Endothelial cell of umbilical vein (primary cell): ENCODE measurements at regions not wholly inside any gene's neighbourhood (a gene's known extent, or its start where the extent isn't known, plus 50 kb on each side); places are given as distances from the start of the nearest gene placed in this dataset.

Experiments used
- BruUV-seq: library from RNA; stranded (reverse); fragments of 400-500 nt; replicated peaks from 2 replicates; lab custom pipeline; 2021; lab: Mats Ljungman, UMichigan
- CTCF ChIA-PET: fragments of 300-600, 350-600 bp; sonication (Branson Sonifier 250); formaldehyde crosslinking; loops from one replicate; lab custom pipeline; 2021; ENCODE audit warnings: antibody characterized with exemption, inconsistent platforms; lab: Charles Lee
- POLR2A ChIA-PET: fragments of 300-600, 350-600 bp; sonication (Branson Sonifier 250); formaldehyde crosslinking; loops from one replicate; lab custom pipeline; 2021; ENCODE audit warnings: antibody characterized with exemption, inconsistent platforms; lab: Charles Lee
- DNase-seq: peaks from one replicate; pipeline ENCODE4 v3.0.0-alpha.2; 2011; ENCODE audit warnings: low read depth, low spot score
- FAIRE-seq: peaks from 2 replicates; lab custom pipeline; 2011; peaks lifted over from hg19 to GRCh38; lab: Jason Lieb, UNC
- H2AFZ ChIP-seq: 2 replicates; pipeline ENCODE4 v1.6.0; 2012; ENCODE audit warnings: low read depth, low read length, control low read depth, inconsistent platforms
- H3K27ac ChIP-seq: 2 replicates; pipeline ENCODE4 v1.5.1; 2011; ENCODE audit warnings: low read depth, mild to moderate bottlenecking, control low read depth, low read length, moderate library complexity; ENCODE audit not compliant: insufficient read depth
- H3K27me3 ChIP-seq, 2 experiments: 2 replicates each; pipeline versions ENCODE4 v1.6.0 to v1.6.1; 2011; ENCODE audit warnings: low read length in 2 of 2, mixed read lengths in 1 of 2; ENCODE audit not compliant: control insufficient read depth in 2 of 2, insufficient read depth in 2 of 2
- H3K36me3 ChIP-seq, 2 experiments: 2 replicates in 1 of 2; 3 replicates in 1 of 2; pipeline ENCODE4 v1.5.1; 2011; ENCODE audit warnings: low read length in 2 of 2, mild to moderate bottlenecking in 1 of 2, moderate library complexity in 1 of 2; ENCODE audit not compliant: control insufficient read depth in 2 of 2, insufficient read depth in 2 of 2; ENCODE audit errors: extremely low read depth in 1 of 2
- H3K4me1 ChIP-seq: 3 replicates; pipeline ENCODE4 v1.5.1; 2011; ENCODE audit warnings: mild to moderate bottlenecking, low read length; ENCODE audit not compliant: control insufficient read depth, insufficient read depth; ENCODE audit errors: extremely low read depth
- H3K4me2 ChIP-seq: 2 replicates; pipeline ENCODE4 v1.6.1; 2011; ENCODE audit warnings: low read length, control low read depth, mixed read lengths; ENCODE audit not compliant: insufficient read depth
- H3K4me3 ChIP-seq, 3 experiments: fragments of 200-600 bp in 1 of 3; sonication (generic), shearing (Covaris generic) in 1 of 3; replicated peaks in 1 of 3; 2 replicates each; pipeline ENCODE4 v1.5.1; 2011 to 2016; ENCODE audit warnings: control low read depth in 3 of 3, low read length in 3 of 3, mild to moderate bottlenecking in 2 of 3, inconsistent platforms in 1 of 3, low read depth in 1 of 3, moderate library complexity in 1 of 3; ENCODE audit not compliant: insufficient read depth in 1 of 3
- H3K79me2 ChIP-seq: 2 replicates; pipeline ENCODE4 v1.6.0; 2012; ENCODE audit warnings: low read length, inconsistent platforms; ENCODE audit not compliant: control insufficient read depth, insufficient read depth
- H3K9ac ChIP-seq: replicated peaks from 2 replicates; pipeline ENCODE3; 2011; ENCODE audit warnings: low read length, control low read depth; ENCODE audit not compliant: insufficient read depth; ENCODE audit errors: extremely low read depth
- H3K9me1 ChIP-seq: replicated peaks from 3 replicates; pipeline ENCODE4 v1.6.0; 2011; ENCODE audit warnings: mild to moderate bottlenecking, low read length; ENCODE audit not compliant: control insufficient read depth, insufficient read depth; ENCODE audit errors: extremely low read depth
- H3K9me3 ChIP-seq: replicated peaks from 2 replicates; pipeline ENCODE4 v1.5.1; 2012; ENCODE audit warnings: low read length, inconsistent platforms; ENCODE audit not compliant: control insufficient read depth, insufficient read depth
- H4K20me1 ChIP-seq: replicated peaks from 2 replicates; pipeline ENCODE3; 2011; ENCODE audit warnings: mild to moderate bottlenecking, low read length; ENCODE audit not compliant: control insufficient read depth, insufficient read depth; ENCODE audit errors: extremely low read depth
- CTCF ChIP-seq, 2 donors: IDR thresholded peaks; 1 replicate in 1 of 2; 2 replicates in 1 of 2; pipeline ENCODE4 v1.5.1; 2011; ENCODE audit warnings: low read length in 2 of 2, mild to moderate bottlenecking in 2 of 2, moderate library complexity in 2 of 2, control low read depth in 1 of 2, inconsistent platforms in 1 of 2, low read depth in 1 of 2; ENCODE audit not compliant: insufficient read depth in 1 of 2; ENCODE audit errors: extremely low read depth in 1 of 2
- EZH2 ChIP-seq: IDR thresholded peaks from 2 replicates; pipeline ENCODE4 v1.6.1; 2012; ENCODE audit warnings: borderline replicate concordance, low read depth, mild to moderate bottlenecking, moderate library complexity, low read length, inconsistent platforms; ENCODE audit not compliant: severe bottlenecking
- FOS ChIP-seq: IDR thresholded peaks from 2 replicates; pipeline ENCODE4 v1.6.1; 2011; ENCODE audit warnings: mild to moderate bottlenecking, low read length, moderate library complexity, borderline replicate concordance; ENCODE audit not compliant: insufficient read depth
- GATA2 ChIP-seq: IDR thresholded peaks from 2 replicates; pipeline ENCODE4 v1.7.0; 2011; ENCODE audit warnings: low read depth, mild to moderate bottlenecking, moderate library complexity, mixed read lengths, low read length; ENCODE audit not compliant: insufficient read length, insufficient read depth
- JUN ChIP-seq: IDR thresholded peaks from 2 replicates; pipeline ENCODE4 v1.6.1; 2011; ENCODE audit warnings: borderline replicate concordance, low read depth; ENCODE audit not compliant: insufficient read length, insufficient read depth
- MAX ChIP-seq: IDR thresholded peaks from 2 replicates; pipeline ENCODE4 v1.6.1; 2011; ENCODE audit not compliant: insufficient read depth, insufficient read length
- MYC ChIP-seq: IDR thresholded peaks from one replicate; pipeline ENCODE4 v1.6.1; 2011; ENCODE audit warnings: mild to moderate bottlenecking, low read depth, low read length
- POLR2A ChIP-seq: IDR thresholded peaks from 2 replicates; pipeline ENCODE4 v1.6.1; 2012; ENCODE audit warnings: low read depth, mild to moderate bottlenecking, control low read depth, low read length
- POLR2AphosphoS5 ChIP-seq: IDR thresholded peaks from 2 replicates; pipeline ENCODE4 v1.6.1; 2012; ENCODE audit warnings: low read depth, mild to moderate bottlenecking, control low read depth, low read length, moderate library complexity; ENCODE audit not compliant: insufficient read depth
- dilution Hi-C: fragments of 300-500 bp; cut with MboI; formaldehyde crosslinking; loops from one replicate; pipeline ENCODE4 v1.15.0; 2019; ENCODE audit warnings: low sequenced_read_pairs; ENCODE audit not compliant: extremely low pct_ligation_motif_present
- intact Hi-C: fragments of 100-400 bp; cut with micrococcal nuclease; formaldehyde crosslinking; loops from one replicate; pipeline ENCODE4 v1.10.0; 2022

GRCh38 chr21:36575306-36575705, 95.4 kb upstream of the CLDN14 start:
- BruUV-seq = no TSS peak

More at GRCh38 chr21:36575306-36575705, 95.4 kb upstream of the CLDN14 start:
- dilution Hi-C loops (no loop called here), intact Hi-C loops (no loop called here)
- H4K20me1 ChIP-seq = no peaks in the 10 kb centered on the region
- no peaks in the 10 kb centered on the region for H3K9me3 ChIP-seq
- H3K27ac ChIP-seq = no peak overlapping the region
- no peak for DNase-seq
- POLR2A ChIA-PET = no interaction called here
- TF ChIP-seq JUN = no peak
- TF ChIP-seq EZH2 = no peak
- no peak for TF ChIP-seq POLR2A
- TF ChIP-seq MAX = no peak
- TF ChIP-seq CTCF (IDR thresholded peaks at IDR 0.05; ENCODE audit: extremely low read depth in 1 of 2, insufficient read depth in 1 of 2, low read depth in 1 of 2, low read length in 2 of 2) = no peak
- TF ChIP-seq FOS = no peak
- TF ChIP-seq POLR2AphosphoS5 = no peak
- TF ChIP-seq MYC = no peak
- TF ChIP-seq GATA2 = no peak
- no peak overlapping the region for H3K4me3 ChIP-seq
- no peak overlapping the region for H2AFZ ChIP-seq
- H3K79me2 ChIP-seq = no peaks in the 10 kb centered on the region
- no peak overlapping the region for H3K4me2 ChIP-seq
- no peak for FAIRE-seq
- no peak overlapping the region for H3K9ac ChIP-seq
- peaks cover 18 to 23% of the 10 kb centered on the region in 2 experiments for H3K27me3 ChIP-seq
- CTCF ChIA-PET = interaction anchor here (2.2 kb wide), 1 partner anchor 56 kb away, joined by 8 read pairs; no protein-coding TSS in a partner anchor
- H3K36me3 ChIP-seq = no peaks in the 10 kb centered on the region
- H3K9me1 ChIP-seq = no peaks in the 10 kb centered on the region
- H3K4me1 ChIP-seq = no peaks in the 10 kb centered on the region
